GM12878 (cell line): ENCODE measurements at regions not wholly inside any gene's neighbourhood (a gene's known extent, or its start where the extent isn't known, plus 50 kb on each side); places are given as distances from the start of the nearest gene placed in this dataset.

ENCODE experiments used
- ATAC-seq: fragments of 200-7000 bp; cut with Tn5 transposase; 3 replicates; pipeline ENCODE4 v1.9.1; 2020; ENCODE audit warnings: mild to moderate bottlenecking, moderate library complexity
- BruUV-seq: library from RNA; stranded (reverse); fragments of 400-500 nt; replicated peaks from 2 replicates; lab custom pipeline; 2021; lab: Mats Ljungman, UMichigan
- CTCF ChIA-PET: fragments of 300-600 bp; sonication (Branson Sonifier 250); formaldehyde crosslinking; extraction: SDS; loops from one replicate; lab custom pipeline; 2021; ENCODE audit warnings: inconsistent platforms; lab: Yijun Ruan, JAX
- POLR2A ChIA-PET: fragments of 350-600 bp; formaldehyde crosslinking; extraction: SDS; loops from one replicate; lab custom pipeline; 2021; ENCODE audit warnings: inconsistent platforms; lab: Charles Lee
- RAD21 ChIA-PET: fragments of 300-600 bp; sonication (Branson Sonifier 250); formaldehyde crosslinking; loops from one replicate; lab custom pipeline; 2023; ENCODE audit warnings: antibody characterized with exemption; ENCODE audit not compliant: unreplicated experiment; lab: Charles Lee
- SMC1A ChIA-PET: fragments of 300-600 bp; sonication (Branson Sonifier 250); formaldehyde crosslinking; loops from one replicate; lab custom pipeline; 2023; ENCODE audit not compliant: unreplicated experiment, uncharacterized antibody; lab: Charles Lee
- DNase-seq: peaks from one replicate; pipeline ENCODE4 v3.0.0-alpha.2; 2011; ENCODE audit warnings: low read depth, low spot score
- FAIRE-seq: peaks from 3 replicates; lab custom pipeline; 2011; peaks lifted over from hg19 to GRCh38; lab: Jason Lieb, UNC
- H2AFZ ChIP-seq: 2 replicates; pipeline ENCODE4 v1.6.0; 2011; ENCODE audit warnings: low read depth, low read length, control low read depth; ENCODE audit not compliant: control insufficient read depth
- H3K27ac ChIP-seq: 2 replicates; pipeline ENCODE4 v1.5.1; 2011; ENCODE audit warnings: control low read depth; ENCODE audit not compliant: control insufficient read depth, insufficient read depth
- H3K27me3 ChIP-seq, 2 experiments: replicated peaks in 1 of 2; 2 replicates each; pipeline versions ENCODE4 v1.6.0 to v1.6.1; 2011; ENCODE audit warnings: low read length in 1 of 2; ENCODE audit not compliant: control insufficient read depth in 2 of 2, insufficient read depth in 2 of 2
- H3K36me3 ChIP-seq, 2 experiments: 2 replicates each; pipeline ENCODE4 v1.5.1; 2011; ENCODE audit warnings: low read length in 1 of 2; ENCODE audit not compliant: control insufficient read depth in 2 of 2, insufficient read depth in 2 of 2
- H3K4me1 ChIP-seq: 2 replicates; pipeline ENCODE4 v1.6.1; 2011; ENCODE audit warnings: mild to moderate bottlenecking, low read length, moderate library complexity, mixed read lengths; ENCODE audit not compliant: control insufficient read depth, insufficient read depth
- H3K4me2 ChIP-seq: 2 replicates; pipeline ENCODE4 v1.6.0; 2011; ENCODE audit warnings: control low read depth; ENCODE audit not compliant: control insufficient read depth, insufficient read depth
- H3K4me3 ChIP-seq: fragments of 200-600 bp; sonication (generic); 2 replicates; pipeline ENCODE4 v1.5.1; 2016
- H3K79me2 ChIP-seq: 2 replicates; pipeline ENCODE4 v1.6.0; 2011; ENCODE audit warnings: low read length; ENCODE audit not compliant: control insufficient read depth, insufficient read depth
- H3K9ac ChIP-seq: 2 replicates; pipeline ENCODE4 v1.8.0; 2011; ENCODE audit warnings: low read length, control low read depth, mixed read lengths; ENCODE audit not compliant: control insufficient read depth, insufficient read depth
- H3K9me3 ChIP-seq: replicated peaks from 3 replicates; pipeline ENCODE4 v1.5.1; 2011; ENCODE audit warnings: mild to moderate bottlenecking, low read length; ENCODE audit not compliant: control insufficient read depth, insufficient read depth
- H4K20me1 ChIP-seq: 2 replicates; pipeline ENCODE4 v1.6.0; 2011; ENCODE audit not compliant: control insufficient read depth, insufficient read depth
- BHLHE40 ChIP-seq, 2 experiments: fragments of 450-650 bp in 1 of 2; IDR thresholded peaks; 2 replicates each; pipeline ENCODE4 v1.6.1; 2011 to 2017; ENCODE audit warnings: low read depth in 2 of 2, borderline replicate concordance in 1 of 2, improper control_type of control experiment in 1 of 2, low read length in 1 of 2, mild to moderate bottlenecking in 1 of 2
- CBFB ChIP-seq: IDR thresholded peaks from 2 replicates; pipeline ENCODE4 v1.6.1; 2016; ENCODE audit warnings: antibody characterized with exemption, low read depth
- CEBPB ChIP-seq, 2 experiments: fragments of 150-350 bp in 1 of 2; IDR thresholded peaks; 2 replicates each; pipeline ENCODE4 v1.6.1; 2012 to 2014; ENCODE audit warnings: low read depth in 2 of 2, low read length in 2 of 2, borderline replicate concordance in 1 of 2, inconsistent platforms in 1 of 2
- ESRRA ChIP-seq: IDR thresholded peaks from 2 replicates; pipeline ENCODE4 v1.6.1; 2012; ENCODE audit warnings: mild to moderate bottlenecking, low read length, improper control_type of control experiment
- FOXM1 ChIP-seq: IDR thresholded peaks from 2 replicates; pipeline ENCODE4 v1.6.1; 2012; ENCODE audit warnings: low read depth, mild to moderate bottlenecking, inconsistent platforms, low read length, moderate library complexity
- GATAD2B ChIP-seq: fragments of 450-650 bp; conservative IDR thresholded peaks from 2 replicates; pipeline ENCODE4 v1.6.1; 2017; ENCODE audit warnings: low read depth, mild to moderate bottlenecking, moderate library complexity
- IKZF1 ChIP-seq: fragments of 450-650 bp; conservative IDR thresholded peaks from 2 replicates; pipeline ENCODE4 v1.6.1; 2017; ENCODE audit warnings: antibody characterized with exemption, mild to moderate bottlenecking
- JUNB ChIP-seq: IDR thresholded peaks from 2 replicates; pipeline ENCODE4 v1.6.1; 2016; ENCODE audit warnings: antibody characterized with exemption, mild to moderate bottlenecking
- MTA2 ChIP-seq: fragments of 450-650 bp; IDR thresholded peaks from 2 replicates; pipeline ENCODE4 v1.6.1; 2016; ENCODE audit warnings: low read depth, mild to moderate bottlenecking, moderate library complexity
- RUNX3 ChIP-seq: IDR thresholded peaks from 2 replicates; pipeline ENCODE4 v1.6.1; 2012; ENCODE audit warnings: low read length, inconsistent platforms
- SKIL ChIP-seq: fragments of 450-650 bp; IDR thresholded peaks from 2 replicates; pipeline ENCODE4 v1.6.1; 2017; ENCODE audit warnings: mild to moderate bottlenecking, low read depth, inconsistent platforms; ENCODE audit not compliant: poor library complexity, severe bottlenecking
- SMAD1 ChIP-seq: fragments of 450-650 bp; IDR thresholded peaks from 2 replicates; pipeline ENCODE4 v1.6.1; 2018; ENCODE audit warnings: mild to moderate bottlenecking, low read depth; ENCODE audit not compliant: partially characterized antibody
- SMARCA5 ChIP-seq: fragments of 450-650 bp; IDR thresholded peaks from 2 replicates; pipeline ENCODE4 v1.6.1; 2017; ENCODE audit warnings: mild to moderate bottlenecking
- WGBS: methylation state at CpG from one replicate; pipeline ENCODE4 v1.1.6; 2016; ENCODE audit warnings: low lambda C conversion rate; ENCODE audit not compliant: insufficient replicate concordance, insufficient coverage; ENCODE audit errors: missing lambda C conversion rate; 5-methylcytosine and 5-hydroxymethylcytosine counted together
- in situ Hi-C: fragments of 300-500 bp; cut with MboI; formaldehyde crosslinking; loops from 9 replicates; pipeline ENCODE4 v1.14.3; 2018; ENCODE audit warnings: mixed read lengths
- intact Hi-C: fragments of 100-400 bp; cut with micrococcal nuclease; formaldehyde crosslinking; loops from one replicate; pipeline ENCODE4 v1.14.2; 2022; ENCODE audit not compliant: unreplicated experiment
- TF ChIP-seq, protein P1 (sequence below): fragments of 450-650 bp; IDR thresholded peaks from 2 replicates; pipeline ENCODE4 v1.6.1; 2016; ENCODE audit warnings: mild to moderate bottlenecking

- ChIA-PET CTCF (no interaction called here), SMC1A (no interaction called here), POLR2A (no interaction called here)
- no peak overlapping the region for H3K4me2 ChIP-seq
- ATAC-seq (no peak), DNase-seq (no peak)
- H2AFZ ChIP-seq: no peak overlapping the region
- TF ChIP-seq SMARCA5 (no peak), JUNB (no peak), RUNX3 (no peak), CBFB (no peak), CEBPB (IDR thresholded peaks at IDR 0.05; ENCODE audit: borderline replicate concordance in 1 of 2, low read depth in 2 of 2, low read length in 2 of 2) (no peak), IKZF1 (no peak), GATAD2B (no peak), SMAD1 (no peak), ESRRA (no peak), FOXM1 (no peak), MTA2 (no peak), BHLHE40 (IDR thresholded peaks at IDR 0.05; ENCODE audit: borderline replicate concordance in 1 of 2, low read depth in 2 of 2, low read length in 1 of 2) (no peak), SKIL (no peak)
- TF ChIP-seq, protein P1, sequence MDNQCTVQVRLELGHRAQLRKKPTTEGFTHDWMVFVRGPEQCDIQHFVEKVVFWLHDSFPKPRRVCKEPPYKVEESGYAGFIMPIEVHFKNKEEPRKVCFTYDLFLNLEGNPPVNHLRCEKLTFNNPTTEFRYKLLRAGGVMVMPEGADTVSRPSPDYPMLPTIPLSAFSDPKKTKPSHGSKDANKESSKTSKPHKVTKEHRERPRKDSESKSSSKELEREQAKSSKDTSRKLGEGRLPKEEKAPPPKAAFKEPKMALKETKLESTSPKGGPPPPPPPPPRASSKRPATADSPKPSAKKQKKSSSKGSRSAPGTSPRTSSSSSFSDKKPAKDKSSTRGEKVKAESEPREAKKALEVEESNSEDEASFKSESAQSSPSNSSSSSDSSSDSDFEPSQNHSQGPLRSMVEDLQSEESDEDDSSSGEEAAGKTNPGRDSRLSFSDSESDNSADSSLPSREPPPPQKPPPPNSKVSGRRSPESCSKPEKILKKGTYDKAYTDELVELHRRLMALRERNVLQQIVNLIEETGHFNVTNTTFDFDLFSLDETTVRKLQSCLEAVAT: no peak
- TF ChIP-seq, all 136 proteins: peak for 0
- in situ Hi-C loops (no loop called here), intact Hi-C loops (no loop called here)
- no peak overlapping the region for H3K9ac ChIP-seq
- 59% methylated on average over 7 of the region's 7 CpGs for WGBS
- no peak overlapping the region for H3K4me3 ChIP-seq
- BruUV-seq: no TSS peak
- H3K27ac ChIP-seq: no peak overlapping the region
- no peaks in the 10 kb centered on the region for H3K36me3 ChIP-seq
- FAIRE-seq: no peak
- no peaks in the 10 kb centered on the region for H3K4me1 ChIP-seq
- no peaks in the 10 kb centered on the region for H4K20me1 ChIP-seq
- H3K27me3 ChIP-seq: no peaks in the 10 kb centered on the region
- H3K9me3 ChIP-seq: no peaks in the 10 kb centered on the region
- RAD21 ChIA-PET: no interaction called here
- H3K79me2 ChIP-seq: no peaks in the 10 kb centered on the region
Measured at GRCh38 chr10:128627811-128628210, 501.6 kb upstream of the MKI67 start.
